CD4-positive, alpha-beta T cell treated with Interleukin-15 for 4 hours (primary cell): ENCODE measurements at regions not wholly inside any gene's neighbourhood (a gene's known extent, or its start where the extent isn't known, plus 50 kb on each side); places are given as distances from the start of the nearest gene placed in this dataset.

Source experiments
- DNase-seq: peaks from one replicate; pipeline ENCODE4 v3.0.0-alpha.2; 2020; ENCODE audit warnings: low spot score

- no peak for DNase-seq
Measured at GRCh38 chr5:174596429-174596828, 128.0 kb upstream of the MSX2 start.

GRCh38 chr5:174599992-174600391 is 124.4 kb upstream of the MSX2 start:
- no peak for DNase-seq

GRCh38 chr5:174601946-174602345 is 122.4 kb upstream of the MSX2 start:
- no peak for DNase-seq

GRCh38 chr5:174606153-174606552 is 118.2 kb upstream of the MSX2 start:
- no peak for DNase-seq

- DNase-seq: no peak
Measured at GRCh38 chr5:174606646-174607045, 117.7 kb upstream of the MSX2 start.

GRCh38 chr5:174607205-174607604 is 117.2 kb upstream of the MSX2 start:
- DNase-seq: no peak

- DNase-seq: no peak
Measured at GRCh38 chr5:174607916-174608315, 116.5 kb upstream of the MSX2 start.

GRCh38 chr5:174608631-174609097 is 115.7 kb upstream of the MSX2 start:
- DNase-seq: no peak

GRCh38 chr5:174609116-174609515 is 115.3 kb upstream of the MSX2 start:
- DNase-seq: no peak

- DNase-seq: no peak
Measured at GRCh38 chr5:174610968-174611367, 113.4 kb upstream of the MSX2 start.

- DNase-seq: no peak
Measured at GRCh38 chr5:174612686-174613085, 111.7 kb upstream of the MSX2 start.

GRCh38 chr5:174614500-174615135 is 109.8 kb upstream of the MSX2 start:
- DNase-seq: no peak

- no peak for DNase-seq
Measured at GRCh38 chr5:174616036-174616435, 108.3 kb upstream of the MSX2 start.

- no peak for DNase-seq
Measured at GRCh38 chr5:174617285-174617684, 107.1 kb upstream of the MSX2 start.

- no peak for DNase-seq
Measured at GRCh38 chr5:174617910-174618309, 106.5 kb upstream of the MSX2 start.

- DNase-seq: no peak
Measured at GRCh38 chr5:174618589-174618988, 105.8 kb upstream of the MSX2 start.

GRCh38 chr5:174622067-174622466 is 102.3 kb upstream of the MSX2 start:
- DNase-seq: no peak

GRCh38 chr5:174623018-174623417 is 101.4 kb upstream of the MSX2 start:
- no peak for DNase-seq

- DNase-seq: no peak
Measured at GRCh38 chr5:174623433-174624019, 100.9 kb upstream of the MSX2 start.

- no peak for DNase-seq
Measured at GRCh38 chr5:174624733-174625522, 99.5 kb upstream of the MSX2 start.

- no peak for DNase-seq
Measured at GRCh38 chr5:174625591-174626350, 98.6 kb upstream of the MSX2 start.

- DNase-seq: no peak
Measured at GRCh38 chr5:174626369-174626920, 97.9 kb upstream of the MSX2 start.
